ENCODE measurements at regions not wholly inside any gene's neighbourhood (a gene's known extent, or its start where the extent isn't known, plus 50 kb on each side); places are given as distances from the start of the nearest gene placed in this dataset.

DNA sequence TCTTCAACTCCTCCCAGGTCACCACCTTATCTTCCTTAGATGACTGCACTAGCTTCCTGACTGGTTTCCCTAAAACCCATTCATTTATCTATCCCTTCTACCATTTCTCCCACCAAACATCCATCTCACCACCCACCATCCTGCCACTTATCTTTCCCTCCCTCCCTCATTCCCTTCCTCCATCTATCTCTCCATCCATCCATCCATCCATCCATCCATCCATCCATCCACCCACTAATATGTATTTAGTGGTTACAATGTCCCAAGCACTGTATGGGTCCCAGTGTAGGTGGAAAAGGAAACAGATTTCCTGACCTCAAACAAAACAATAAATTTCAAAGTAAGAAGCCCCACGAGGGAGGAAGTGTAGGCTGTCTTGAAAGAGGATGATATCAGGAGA, 59.3 kb upstream of the APCDD1L start:
- no peak for TF ChIP-seq AKNA (CRISPR knock-in tag; IDR thresholded peaks at IDR 0.05; ENCODE audit: borderline replicate concordance)
- TF ChIP-seq ETV6 (CRISPR knock-in tag; conservative IDR thresholded peaks at IDR 0.05) = no peak
